Muscle of arm (tissue), 1 donor: ENCODE measurements at regions not wholly inside any gene's neighbourhood (a gene's known extent, or its start where the extent isn't known, plus 50 kb on each side); places are given as distances from the start of the nearest gene placed in this dataset.

ENCODE experiments used
- DNase-seq: peaks from one replicate; pipeline ENCODE4 v3.0.0-alpha.2; 2013

DNA sequence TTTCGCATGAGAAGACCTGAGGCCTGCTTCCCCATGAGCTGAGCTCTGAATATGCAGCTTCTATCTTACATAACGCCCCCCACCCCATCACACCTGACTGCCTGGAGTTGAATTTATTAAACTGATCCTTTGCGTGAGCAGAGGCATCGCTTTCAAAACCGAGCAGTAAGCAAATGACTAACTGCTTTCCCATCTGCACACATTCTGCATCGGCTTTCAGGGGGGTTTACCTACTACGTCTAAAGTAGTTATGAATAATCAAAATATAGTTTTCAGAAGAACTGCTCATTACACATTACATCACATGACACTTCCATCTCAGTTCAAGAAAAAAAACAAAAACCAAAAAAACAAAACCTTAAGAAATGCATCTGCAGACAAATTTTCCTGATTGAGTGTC is 54.7 kb upstream of the EGR2 start:
- no peak for DNase-seq

DNA sequence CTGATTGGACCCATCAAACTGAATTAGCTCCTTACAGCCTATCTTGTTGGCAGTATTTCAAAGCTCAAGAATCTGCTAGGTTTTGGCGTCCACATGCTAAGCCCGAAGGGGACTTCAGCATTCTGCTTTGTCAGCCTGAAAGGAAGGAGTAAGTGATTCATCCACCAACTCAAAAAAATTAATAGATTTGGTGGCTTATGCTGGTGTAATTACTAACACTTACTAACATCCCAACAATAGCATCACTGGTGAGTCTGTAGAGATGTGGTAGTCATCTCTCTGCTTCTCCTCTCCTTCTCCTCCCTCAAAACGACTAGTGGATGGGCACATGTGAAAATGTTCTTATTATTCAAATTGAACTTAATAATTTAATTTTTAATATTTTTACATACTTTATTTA is 53.8 kb upstream of the EGR2 start:
- no peak for DNase-seq

DNA sequence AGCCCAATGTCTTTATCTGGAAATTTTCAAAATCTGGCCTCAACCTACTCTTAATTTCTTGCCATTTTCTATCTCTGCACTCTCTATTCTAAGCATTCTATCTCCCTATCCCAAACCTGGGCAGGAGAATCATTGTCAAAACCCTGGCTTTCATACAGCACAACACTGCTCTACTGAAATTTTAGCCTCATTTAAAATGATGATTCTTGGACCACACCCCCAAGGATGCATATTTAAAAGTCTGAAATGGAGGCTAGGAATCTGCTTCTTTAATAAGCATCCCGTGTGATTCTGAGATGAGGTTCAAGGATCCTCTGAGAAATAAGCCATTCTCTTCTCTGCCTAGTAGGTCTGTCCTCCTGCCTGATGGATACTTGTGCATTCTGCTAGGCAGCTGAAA is 50.8 kb upstream of the EGR2 start:
- no peak for DNase-seq

DNA sequence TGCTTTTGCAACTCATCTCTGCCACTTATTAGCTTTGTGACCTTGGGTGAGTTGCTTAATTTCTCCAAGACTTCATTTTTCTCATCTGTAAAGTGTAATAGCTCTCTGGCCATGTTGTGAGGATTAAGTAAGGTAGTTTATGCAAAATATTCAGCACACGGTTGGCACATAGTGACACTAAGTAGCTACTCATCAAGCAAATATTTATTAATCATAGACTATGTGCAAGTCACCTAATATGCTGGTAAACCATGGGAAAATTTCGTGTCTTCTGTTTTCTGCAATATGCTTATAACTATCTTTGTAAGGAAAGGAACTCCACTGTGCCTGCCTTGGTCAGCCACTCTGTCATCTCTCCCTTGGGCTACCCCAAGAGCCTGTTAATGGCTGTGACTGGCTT is 50.3 kb upstream of the EGR2 start:
- DNase-seq = no peak
